GM23338 (cell line): ENCODE measurements at regions not wholly inside any gene's neighbourhood (a gene's known extent, or its start where the extent isn't known, plus 50 kb on each side); places are given as distances from the start of the nearest gene placed in this dataset.

Source experiments
- ATAC-seq: fragments of 200-7000 bp; cut with Tn5 transposase; 3 replicates; pipeline ENCODE4 v1.9.1; 2020
- DNase-seq: peaks from one replicate; pipeline ENCODE4 v3.0.0-alpha.2; 2015; ENCODE audit warnings: low spot score
- H2AFZ ChIP-seq: fragments of 200-600 bp; sonication (generic); 2 replicates; pipeline ENCODE4 v1.8.0; 2016; ENCODE audit warnings: antibody characterized with exemption, mild to moderate bottlenecking, moderate library complexity
- H3F3A ChIP-seq: fragments of 200-600 bp; sonication (generic); replicated peaks from 2 replicates; pipeline ENCODE4 v1.8.0; 2017; ENCODE audit warnings: antibody characterized with exemption, mixed run types, low read depth
- H3K27ac ChIP-seq: fragments of 200-600 bp; sonication (generic); 2 replicates; pipeline ENCODE4 v1.6.1; 2016; ENCODE audit warnings: low read depth
- H3K27me3 ChIP-seq: fragments of 200-600 bp; sonication (generic); 2 replicates; pipeline ENCODE4 v1.8.0; 2016; ENCODE audit warnings: mild to moderate bottlenecking, mixed run types, moderate library complexity; ENCODE audit not compliant: insufficient read depth
- H3K36me3 ChIP-seq: fragments of 200-600 bp; sonication (generic); 2 replicates; pipeline ENCODE4 v1.8.0; 2016; ENCODE audit warnings: mild to moderate bottlenecking; ENCODE audit not compliant: insufficient read depth
- H3K4me1 ChIP-seq: fragments of 200-600 bp; sonication (generic); 2 replicates; pipeline ENCODE4 v1.8.0; 2016; ENCODE audit warnings: mild to moderate bottlenecking, moderate library complexity; ENCODE audit not compliant: insufficient read depth
- H3K4me2 ChIP-seq: fragments of 200-600 bp; sonication (generic); 2 replicates; pipeline ENCODE4 v1.7.1; 2017; ENCODE audit warnings: mixed run types
- H3K4me3 ChIP-seq: fragments of 200-600 bp; sonication (generic); 2 replicates; pipeline ENCODE4 v1.6.1; 2016; ENCODE audit warnings: mixed run types
- H3K79me2 ChIP-seq: fragments of 200-600 bp; sonication (generic); replicated peaks from 2 replicates; pipeline ENCODE4 v1.8.0; 2017; ENCODE audit warnings: mild to moderate bottlenecking; ENCODE audit not compliant: insufficient read depth
- H3K9me2 ChIP-seq: fragments of 200-600 bp; sonication (generic); 2 replicates; pipeline ENCODE4 v1.8.0; 2017; ENCODE audit not compliant: insufficient read depth
- H4K20me1 ChIP-seq: fragments of 200-600 bp; sonication (generic); replicated peaks from 2 replicates; pipeline ENCODE4 v1.8.0; 2017; ENCODE audit warnings: mild to moderate bottlenecking; ENCODE audit not compliant: insufficient read depth
- H3K27ac Mint-ChIP-seq: 2 replicates; pipeline ENCODE4 v1.8.0; 2020; ENCODE audit warnings: inconsistent platforms, mild to moderate bottlenecking, moderate library complexity, mixed read lengths
- H3K27me3 Mint-ChIP-seq: 3 replicates; pipeline ENCODE4 v1.8.0; 2022; ENCODE audit warnings: low read depth, mild to moderate bottlenecking, moderate library complexity, mixed read lengths, inconsistent platforms; ENCODE audit not compliant: insufficient read depth, poor library complexity
- H3K36me3 Mint-ChIP-seq: 3 replicates; pipeline ENCODE4 v1.8.0; 2021; ENCODE audit warnings: low read depth, mild to moderate bottlenecking, inconsistent platforms, moderate library complexity, mixed read lengths
- H3K4me1 Mint-ChIP-seq: 3 replicates; pipeline ENCODE4 v1.8.0; 2020; ENCODE audit warnings: mild to moderate bottlenecking, inconsistent platforms, mixed read lengths
- H3K4me3 Mint-ChIP-seq: 3 replicates; pipeline ENCODE4 v1.8.0; 2021; ENCODE audit warnings: moderate library complexity, mild to moderate bottlenecking, inconsistent platforms, mixed read lengths
- H3K9me3 Mint-ChIP-seq: 3 replicates; pipeline ENCODE4 v1.8.0; 2020; ENCODE audit warnings: moderate library complexity, mild to moderate bottlenecking, inconsistent platforms, mixed read lengths
- CREB1 ChIP-seq: fragments of 250-450 bp; sonication (Bioruptor Pico); IDR thresholded peaks from 2 replicates; pipeline ENCODE4 v1.5.0; 2020; ENCODE audit warnings: low read depth, mild to moderate bottlenecking, moderate library complexity
- CTCF ChIP-seq, 2 experiments: fragments of 200-600 bp in 1 of 2; sonication (generic) in 1 of 2; conservative IDR thresholded peaks; 2 replicates each; pipeline versions ENCODE4 v1.5.1 to v1.6.1; 2016 to 2017; ENCODE audit warnings: antibody characterized with exemption in 2 of 2, low read depth in 2 of 2, mild to moderate bottlenecking in 2 of 2, moderate library complexity in 1 of 2
- NANOG ChIP-seq: IDR thresholded peaks from 2 replicates; pipeline ENCODE4 v1.6.1; 2016; ENCODE audit warnings: antibody characterized with exemption, borderline replicate concordance
- POLR2AphosphoS5 ChIP-seq: IDR thresholded peaks from 2 replicates; pipeline ENCODE4 v1.6.1; 2016; ENCODE audit warnings: antibody characterized with exemption, low read depth
- REST ChIP-seq: IDR thresholded peaks from one replicate; pipeline ENCODE4 v1.6.1; 2018; ENCODE audit warnings: antibody characterized with exemption; ENCODE audit not compliant: unreplicated experiment
- ZNF462 ChIP-seq: fragments of 250-450 bp; sonication (Bioruptor Pico); IDR thresholded peaks from 2 replicates; pipeline ENCODE4 v1.5.0; 2020; ENCODE audit warnings: mild to moderate bottlenecking, moderate library complexity

- H3K27ac Mint-ChIP-seq = no peak overlapping the region
- ATAC-seq (peak; percentile 86), DNase-seq (peak; percentile 34)
- no peaks in the 10 kb centered on the region for H3K79me2 ChIP-seq
- no peak overlapping the region for H3K27ac ChIP-seq
- H3K4me3 Mint-ChIP-seq = no peak overlapping the region
- no peak overlapping the region for H3K4me3 ChIP-seq
- H3K4me1 ChIP-seq = peaks cover 24% of the 10 kb centered on the region
- H3K4me1 Mint-ChIP-seq = peaks cover 30% of the 10 kb centered on the region
- no peaks in the 10 kb centered on the region for H3K27me3 ChIP-seq
- no peaks in the 10 kb centered on the region; the same call in 2 of the 3 replicates for H3K9me3 Mint-ChIP-seq
- no peaks in the 10 kb centered on the region for H3F3A ChIP-seq
- H3K9me2 ChIP-seq = no peaks in the 10 kb centered on the region
- no peak for TF ChIP-seq REST
- TF ChIP-seq NANOG = peak; percentile 42; the same call in 1 of the 2 replicates
- H4K20me1 ChIP-seq = no peaks in the 10 kb centered on the region
- H3K27me3 Mint-ChIP-seq = peaks cover 5% of the 10 kb centered on the region
- H2AFZ ChIP-seq = no peak overlapping the region
- H3K4me2 ChIP-seq = peak overlapping the region; percentile 17; the same call in 1 of the 2 replicates
- H3K36me3 Mint-ChIP-seq = peaks cover 3% of the 10 kb centered on the region; the same call in 1 of the 3 replicates
- no peaks in the 10 kb centered on the region for H3K36me3 ChIP-seq
Observed at GRCh38 chr4:23161787-23162186, 469.1 kb downstream of the GBA3 start.

GRCh38 chr4:23153076-23153475, 460.3 kb downstream of the GBA3 start:
- Histone ChIP-seq H2AFZ (no peak overlapping the region), H3F3A (no peaks in the 10 kb centered on the region), H3K4me2 (no peak overlapping the region), H3K79me2 (no peaks in the 10 kb centered on the region), H3K4me1 (peaks cover 20% of the 10 kb centered on the region), H3K4me3 (no peak overlapping the region), H3K27me3 (no peaks in the 10 kb centered on the region), H3K27ac (no peak overlapping the region), H4K20me1 (no peaks in the 10 kb centered on the region), H3K36me3 (no peaks in the 10 kb centered on the region), H3K9me2 (peaks cover 7% of the 10 kb centered on the region)
- no peak overlapping the region for H3K4me3 Mint-ChIP-seq
- DNase-seq (no peak), ATAC-seq (no peak)
- H3K36me3 Mint-ChIP-seq = peaks cover 6% of the 10 kb centered on the region; the same call in 2 of the 3 replicates
- H3K27me3 Mint-ChIP-seq = no peaks in the 10 kb centered on the region
- peaks cover 24% of the 10 kb centered on the region for H3K4me1 Mint-ChIP-seq
- no peaks in the 10 kb centered on the region; the same call in 1 of the 3 replicates for H3K9me3 Mint-ChIP-seq
- H3K27ac Mint-ChIP-seq = no peak overlapping the region
- TF ChIP-seq CTCF (conservative IDR thresholded peaks at IDR 0.05; ENCODE audit: low read depth in 2 of 2) (no peak), REST (no peak), ZNF462 (CRISPR knock-in tag) (no peak), POLR2AphosphoS5 (no peak), CREB1 (CRISPR knock-in tag) (no peak)
